ENCODE measurements at regions not wholly inside any gene's neighbourhood (a gene's known extent, or its start where the extent isn't known, plus 50 kb on each side); places are given as distances from the start of the nearest gene placed in this dataset.
A peak's percentile ranks its signal among the peaks of the same experiment; 100 is the strongest.

DNA sequence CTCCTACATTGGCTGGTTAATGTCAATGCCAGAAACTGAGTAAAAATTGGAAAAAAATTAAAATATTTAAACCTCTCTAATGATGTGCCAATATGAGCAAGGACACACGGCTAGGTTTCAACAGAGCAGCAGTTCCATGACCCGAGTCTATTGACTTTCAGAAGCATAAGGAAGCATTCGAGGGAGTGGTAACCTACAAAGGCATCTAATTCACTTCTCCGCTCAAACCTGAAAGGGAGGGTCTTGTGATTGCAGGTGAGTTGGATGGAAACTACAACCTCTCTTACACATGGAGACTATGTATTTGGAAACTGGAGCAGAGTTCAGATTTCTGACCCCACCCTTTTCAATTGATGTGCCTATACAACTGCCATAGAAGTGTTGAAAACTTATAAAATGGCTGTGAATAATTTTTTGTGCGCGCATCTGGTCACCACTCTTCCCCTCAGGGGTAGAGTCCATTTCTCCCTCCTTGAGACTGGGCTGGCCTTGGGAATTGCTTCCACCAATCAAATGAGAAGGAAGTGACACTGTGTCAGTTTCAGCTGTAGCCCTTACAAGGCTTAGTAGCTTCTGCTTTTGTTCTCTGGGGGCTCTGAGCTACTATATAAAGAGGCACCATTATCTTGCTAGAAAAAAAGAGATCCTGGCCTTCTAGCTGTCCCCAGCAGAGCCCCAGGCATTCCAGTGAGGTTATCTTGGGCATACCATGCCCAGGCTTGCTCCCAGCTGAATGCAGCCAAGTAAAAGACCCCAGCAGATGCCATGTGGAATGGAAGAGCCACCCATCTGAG lies 278.0 kb downstream of the EPHA4 start:
- no peak overlapping the region for H2AFZ ChIP-seq
- no peaks in the 10 kb centered on the region for H3K36me3 ChIP-seq (replicated peaks; ENCODE audit: insufficient read depth, low read depth)
- H3K4me2 ChIP-seq = no peak overlapping the region
- no peaks in the 10 kb centered on the region for H3K79me2 ChIP-seq
- H3K27me3 ChIP-seq = no peaks in the 10 kb centered on the region
- 83% methylated on average over 6 of the region's 6 CpGs for WGBS (ENCODE audit: low lambda C conversion rate, missing lambda C conversion rate)
- no peak for TF ChIP-seq EZH2phosphoT487 (IDR thresholded peaks at IDR 0.05; ENCODE audit: low read depth, severe bottlenecking, unreplicated experiment)
- no peak for TF ChIP-seq EZH2 (IDR thresholded peaks at IDR 0.05; ENCODE audit: borderline replicate concordance)
- TF ChIP-seq, protein P1, sequence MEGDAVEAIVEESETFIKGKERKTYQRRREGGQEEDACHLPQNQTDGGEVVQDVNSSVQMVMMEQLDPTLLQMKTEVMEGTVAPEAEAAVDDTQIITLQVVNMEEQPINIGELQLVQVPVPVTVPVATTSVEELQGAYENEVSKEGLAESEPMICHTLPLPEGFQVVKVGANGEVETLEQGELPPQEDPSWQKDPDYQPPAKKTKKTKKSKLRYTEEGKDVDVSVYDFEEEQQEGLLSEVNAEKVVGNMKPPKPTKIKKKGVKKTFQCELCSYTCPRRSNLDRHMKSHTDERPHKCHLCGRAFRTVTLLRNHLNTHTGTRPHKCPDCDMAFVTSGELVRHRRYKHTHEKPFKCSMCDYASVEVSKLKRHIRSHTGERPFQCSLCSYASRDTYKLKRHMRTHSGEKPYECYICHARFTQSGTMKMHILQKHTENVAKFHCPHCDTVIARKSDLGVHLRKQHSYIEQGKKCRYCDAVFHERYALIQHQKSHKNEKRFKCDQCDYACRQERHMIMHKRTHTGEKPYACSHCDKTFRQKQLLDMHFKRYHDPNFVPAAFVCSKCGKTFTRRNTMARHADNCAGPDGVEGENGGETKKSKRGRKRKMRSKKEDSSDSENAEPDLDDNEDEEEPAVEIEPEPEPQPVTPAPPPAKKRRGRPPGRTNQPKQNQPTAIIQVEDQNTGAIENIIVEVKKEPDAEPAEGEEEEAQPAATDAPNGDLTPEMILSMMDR (IDR thresholded peaks at IDR 0.05; ENCODE audit: poor library complexity) = no peak
- H3K4me1 ChIP-seq (ENCODE audit: insufficient read depth) = no peaks in the 10 kb centered on the region
- no peak for DNase-seq (ENCODE audit: low spot score)
- H3K4me3 ChIP-seq = no peak overlapping the region
- H3K9me2 ChIP-seq (replicated peaks; ENCODE audit: insufficient read depth) = no peaks in the 10 kb centered on the region
- no peak overlapping the region for H3K27ac ChIP-seq
- no peaks in the 10 kb centered on the region for H4K20me1 ChIP-seq (ENCODE audit: insufficient read depth, poor library complexity, severe bottlenecking)
- H3K9me3 ChIP-seq (ENCODE audit: low read depth) = no peaks in the 10 kb centered on the region

DNA sequence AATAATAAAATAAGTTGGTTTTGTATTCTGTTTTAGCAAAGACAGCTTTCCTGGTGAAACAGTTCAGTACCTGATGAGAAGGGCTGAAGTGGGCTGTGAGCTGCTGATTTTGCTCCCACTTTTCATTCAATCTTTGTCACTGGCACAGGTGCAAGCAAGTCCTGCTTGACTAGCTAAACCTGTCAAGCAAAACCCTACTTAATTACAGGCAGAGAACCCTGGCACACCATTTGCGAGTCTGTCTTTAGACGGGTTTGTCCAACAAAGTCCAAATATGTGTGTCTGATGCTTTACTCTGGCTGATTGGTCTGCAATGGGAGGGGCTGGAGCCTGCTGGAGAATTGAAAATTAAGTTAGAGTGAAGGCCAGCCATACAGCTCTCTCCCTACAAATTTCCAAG lies 267.2 kb downstream of the EPHA4 start:
- no peaks in the 10 kb centered on the region for H3K27me3 ChIP-seq
- no peaks in the 10 kb centered on the region for H3K9me2 ChIP-seq (replicated peaks; ENCODE audit: insufficient read depth)
- no peaks in the 10 kb centered on the region for H4K20me1 ChIP-seq (ENCODE audit: insufficient read depth, poor library complexity, severe bottlenecking)
- no peaks in the 10 kb centered on the region for H3K36me3 ChIP-seq (replicated peaks; ENCODE audit: insufficient read depth, low read depth)
- no peak overlapping the region for H3K4me2 ChIP-seq
- no peak overlapping the region for H2AFZ ChIP-seq
- DNase-seq (ENCODE audit: low spot score) = no peak
- peaks cover 15% of the 10 kb centered on the region for H3K4me1 ChIP-seq (ENCODE audit: insufficient read depth)
- H3K79me2 ChIP-seq = no peaks in the 10 kb centered on the region
- no peak overlapping the region for H3K27ac ChIP-seq
- no peak overlapping the region for H3K4me3 ChIP-seq
- WGBS (ENCODE audit: low lambda C conversion rate, missing lambda C conversion rate) = 84% methylated on average over 2 of the region's 2 CpGs
- TF ChIP-seq EZH2phosphoT487 (IDR thresholded peaks at IDR 0.05; ENCODE audit: low read depth, severe bottlenecking, unreplicated experiment) (no peak), EZH2 (IDR thresholded peaks at IDR 0.05; ENCODE audit: borderline replicate concordance) (no peak)
- TF ChIP-seq, protein P1 (IDR thresholded peaks at IDR 0.05; ENCODE audit: poor library complexity) = no peak
- H3K9me3 ChIP-seq (ENCODE audit: low read depth) = no peaks in the 10 kb centered on the region

DNA sequence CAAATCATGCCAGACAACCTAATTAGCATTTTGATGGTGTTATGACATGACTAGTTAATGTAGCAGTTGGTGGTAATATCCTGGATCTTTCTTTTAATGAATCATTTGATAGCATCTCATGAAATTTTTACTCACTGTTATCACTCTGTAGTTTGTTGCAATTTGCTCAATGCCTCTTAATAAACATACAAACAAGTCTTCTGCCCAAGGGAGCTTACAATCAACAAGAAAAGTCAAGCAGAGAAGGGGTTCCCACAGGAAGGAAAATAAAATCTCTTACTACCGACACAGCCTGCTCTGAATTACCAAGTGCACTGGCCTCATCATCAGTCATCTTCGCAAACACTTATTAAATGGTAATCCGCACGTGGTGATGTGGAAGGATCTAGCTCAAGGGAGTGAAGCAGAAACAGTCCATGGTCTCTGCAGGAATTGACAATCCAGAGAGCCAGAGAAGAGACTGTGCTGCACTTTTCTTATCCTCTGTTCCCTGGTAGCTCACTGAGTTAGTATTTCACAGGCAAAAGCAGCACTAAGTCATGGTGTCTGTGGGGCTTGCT lies 263.5 kb downstream of the EPHA4 start:
- H3K9me3 ChIP-seq (ENCODE audit: low read depth) = no peaks in the 10 kb centered on the region
- H3K9me2 ChIP-seq (replicated peaks; ENCODE audit: insufficient read depth) = no peaks in the 10 kb centered on the region
- H3K27me3 ChIP-seq = no peaks in the 10 kb centered on the region
- 58% methylated on average over 4 of the region's 4 CpGs for WGBS (ENCODE audit: low lambda C conversion rate, missing lambda C conversion rate)
- DNase-seq (ENCODE audit: low spot score) = peak; percentile 8
- H3K36me3 ChIP-seq (replicated peaks; ENCODE audit: insufficient read depth, low read depth) = no peaks in the 10 kb centered on the region
- no peak for TF ChIP-seq EZH2phosphoT487 (IDR thresholded peaks at IDR 0.05; ENCODE audit: low read depth, severe bottlenecking, unreplicated experiment)
- TF ChIP-seq EZH2 (IDR thresholded peaks at IDR 0.05; ENCODE audit: borderline replicate concordance) = no peak
- TF ChIP-seq, protein P1 (IDR thresholded peaks at IDR 0.05; ENCODE audit: poor library complexity) = no peak
- no peak overlapping the region for H3K4me3 ChIP-seq
- H3K4me2 ChIP-seq = peak overlapping the region; percentile 54
- H2AFZ ChIP-seq = no peak overlapping the region
- H4K20me1 ChIP-seq (ENCODE audit: insufficient read depth, poor library complexity, severe bottlenecking) = no peaks in the 10 kb centered on the region
- no peaks in the 10 kb centered on the region for H3K79me2 ChIP-seq
- peaks cover 26% of the 10 kb centered on the region for H3K4me1 ChIP-seq (ENCODE audit: insufficient read depth)
- peak overlapping the region; percentile 58 for H3K27ac ChIP-seq

Measured in hepatocyte (in vitro differentiated cells).